Peyer's patch (tissue), 4 donors: ENCODE measurements at regions not wholly inside any gene's neighbourhood (a gene's known extent, or its start where the extent isn't known, plus 50 kb on each side); places are given as distances from the start of the nearest gene placed in this dataset.

Experiments used
- POLR2A ChIP-seq, 2 donors: fragments of 450-650 bp; IDR thresholded peaks; one replicate each; pipeline ENCODE4 v1.5.1; 2017; ENCODE audit warnings: antibody characterized with exemption in 2 of 2, mild to moderate bottlenecking in 2 of 2, moderate library complexity in 2 of 2
- TF ChIP-seq, protein P1 (sequence below), 6 experiments: fragments of 450-650 bp in 4 of 6; fragments of 200-600 bp in 2 of 6; sonication (generic) in 1 of 6; IDR thresholded peaks; one replicate each; pipeline ENCODE4 v1.5.1; 2017 to 2019; ENCODE audit warnings: antibody characterized with exemption in 6 of 6, mild to moderate bottlenecking in 3 of 6, moderate library complexity in 1 of 6

GRCh38 chr10:58936364-58936763 lies 240.1 kb upstream of the PHYHIPL start:
- no peak for TF ChIP-seq POLR2A (IDR thresholded peaks at IDR 0.05)
- TF ChIP-seq, protein P1, sequence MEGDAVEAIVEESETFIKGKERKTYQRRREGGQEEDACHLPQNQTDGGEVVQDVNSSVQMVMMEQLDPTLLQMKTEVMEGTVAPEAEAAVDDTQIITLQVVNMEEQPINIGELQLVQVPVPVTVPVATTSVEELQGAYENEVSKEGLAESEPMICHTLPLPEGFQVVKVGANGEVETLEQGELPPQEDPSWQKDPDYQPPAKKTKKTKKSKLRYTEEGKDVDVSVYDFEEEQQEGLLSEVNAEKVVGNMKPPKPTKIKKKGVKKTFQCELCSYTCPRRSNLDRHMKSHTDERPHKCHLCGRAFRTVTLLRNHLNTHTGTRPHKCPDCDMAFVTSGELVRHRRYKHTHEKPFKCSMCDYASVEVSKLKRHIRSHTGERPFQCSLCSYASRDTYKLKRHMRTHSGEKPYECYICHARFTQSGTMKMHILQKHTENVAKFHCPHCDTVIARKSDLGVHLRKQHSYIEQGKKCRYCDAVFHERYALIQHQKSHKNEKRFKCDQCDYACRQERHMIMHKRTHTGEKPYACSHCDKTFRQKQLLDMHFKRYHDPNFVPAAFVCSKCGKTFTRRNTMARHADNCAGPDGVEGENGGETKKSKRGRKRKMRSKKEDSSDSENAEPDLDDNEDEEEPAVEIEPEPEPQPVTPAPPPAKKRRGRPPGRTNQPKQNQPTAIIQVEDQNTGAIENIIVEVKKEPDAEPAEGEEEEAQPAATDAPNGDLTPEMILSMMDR (IDR thresholded peaks at IDR 0.05), result no peak
